ENCODE measurements at regions not wholly inside any gene's neighbourhood (a gene's known extent, or its start where the extent isn't known, plus 50 kb on each side); places are given as distances from the start of the nearest gene placed in this dataset.

DNA sequence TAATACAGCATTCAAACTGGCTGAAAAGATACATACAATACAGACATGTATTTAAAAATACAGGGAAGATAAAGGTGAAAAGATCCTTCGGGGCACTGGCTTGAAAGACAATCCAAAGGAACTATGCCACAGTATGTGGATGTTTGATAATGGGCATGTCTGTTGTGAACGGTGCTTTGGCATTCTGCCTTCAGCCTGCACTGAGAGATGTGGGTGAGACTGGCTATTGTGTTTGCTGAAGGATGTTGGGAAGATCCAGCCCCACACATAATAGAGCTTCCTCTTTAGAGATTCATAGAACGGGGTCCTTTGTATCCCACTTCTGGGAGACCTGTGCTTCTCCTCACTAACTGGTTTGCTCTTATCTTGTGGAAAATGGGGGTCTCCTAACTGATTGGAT lies 65.1 kb upstream of the CXCR4 start:
- WGBS, 2 donors: 24 to 36% methylated on average over 3 of the region's 3 CpGs
- no peak overlapping the region for H3K4me3 ChIP-seq
- no peaks in the 10 kb centered on the region for H3K27me3 ChIP-seq
- TF ChIP-seq POLR2A (IDR thresholded peaks at IDR 0.05) (no peak), EP300 (IDR thresholded peaks at IDR 0.05) (no peak)
- TF ChIP-seq, protein P1, sequence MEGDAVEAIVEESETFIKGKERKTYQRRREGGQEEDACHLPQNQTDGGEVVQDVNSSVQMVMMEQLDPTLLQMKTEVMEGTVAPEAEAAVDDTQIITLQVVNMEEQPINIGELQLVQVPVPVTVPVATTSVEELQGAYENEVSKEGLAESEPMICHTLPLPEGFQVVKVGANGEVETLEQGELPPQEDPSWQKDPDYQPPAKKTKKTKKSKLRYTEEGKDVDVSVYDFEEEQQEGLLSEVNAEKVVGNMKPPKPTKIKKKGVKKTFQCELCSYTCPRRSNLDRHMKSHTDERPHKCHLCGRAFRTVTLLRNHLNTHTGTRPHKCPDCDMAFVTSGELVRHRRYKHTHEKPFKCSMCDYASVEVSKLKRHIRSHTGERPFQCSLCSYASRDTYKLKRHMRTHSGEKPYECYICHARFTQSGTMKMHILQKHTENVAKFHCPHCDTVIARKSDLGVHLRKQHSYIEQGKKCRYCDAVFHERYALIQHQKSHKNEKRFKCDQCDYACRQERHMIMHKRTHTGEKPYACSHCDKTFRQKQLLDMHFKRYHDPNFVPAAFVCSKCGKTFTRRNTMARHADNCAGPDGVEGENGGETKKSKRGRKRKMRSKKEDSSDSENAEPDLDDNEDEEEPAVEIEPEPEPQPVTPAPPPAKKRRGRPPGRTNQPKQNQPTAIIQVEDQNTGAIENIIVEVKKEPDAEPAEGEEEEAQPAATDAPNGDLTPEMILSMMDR (IDR thresholded peaks at IDR 0.05): no peak
- H3K4me1 ChIP-seq: no peaks in the 10 kb centered on the region
- H3K9me3 ChIP-seq: peaks cover 0 to 13% (median 0%) of the 10 kb centered on the region in 4 donors
- no peaks in the 10 kb centered on the region for H3K36me3 ChIP-seq
- DNase-seq (ENCODE audit: low spot score in 2 of 2): no peak
- no peak overlapping the region for H3K27ac ChIP-seq

DNA sequence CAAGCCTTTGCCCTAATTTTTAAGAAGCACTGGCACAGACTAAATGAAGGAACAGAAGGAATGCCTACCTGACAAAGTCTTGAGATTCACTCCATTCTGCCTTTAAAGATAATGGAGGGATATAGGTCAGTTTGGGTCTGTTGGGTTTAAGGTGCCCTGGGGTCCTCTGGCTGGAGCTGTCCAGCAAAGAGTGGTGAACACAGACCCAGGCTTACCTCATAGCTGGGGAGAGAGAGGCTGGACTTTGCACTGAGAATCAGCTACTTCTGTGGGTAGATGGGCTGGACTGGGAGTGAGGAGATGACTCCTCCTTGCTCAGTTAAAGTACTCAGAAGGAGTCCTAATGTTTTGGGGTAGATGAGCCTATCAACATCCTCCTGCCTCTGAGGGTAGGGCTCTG lies 64.4 kb upstream of the CXCR4 start:
- no peak for DNase-seq (ENCODE audit: low spot score in 2 of 2)
- no peaks in the 10 kb centered on the region for H3K27me3 ChIP-seq

DNA sequence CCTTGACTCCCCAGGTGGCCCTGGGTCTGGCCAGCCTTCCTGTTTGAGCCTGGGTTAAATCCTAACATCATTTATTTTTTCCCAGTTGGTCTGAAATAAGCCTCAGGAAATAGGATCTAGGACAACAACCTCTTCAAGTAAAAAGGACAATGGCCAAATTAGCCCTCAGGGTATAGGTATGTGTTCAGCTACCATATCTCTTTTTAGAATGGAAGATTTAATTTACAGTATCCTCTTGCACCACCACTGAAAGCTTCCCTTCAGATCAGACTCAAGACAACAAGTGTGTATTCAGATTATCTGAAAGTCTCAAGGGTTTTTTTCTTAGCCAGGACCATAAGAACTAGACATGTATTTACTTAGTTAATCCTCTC lies 61.6 kb upstream of the CXCR4 start:
- no peaks in the 10 kb centered on the region for H3K36me3 ChIP-seq
- no peak overlapping the region for H3K27ac ChIP-seq
- DNase-seq (ENCODE audit: low spot score in 2 of 2): no peak
- H3K27me3 ChIP-seq: no peaks in the 10 kb centered on the region
- H3K9me3 ChIP-seq: peaks cover 0 to 13% (median 0%) of the 10 kb centered on the region in 4 donors
- no peaks in the 10 kb centered on the region for H3K4me1 ChIP-seq
- no peak overlapping the region for H3K4me3 ChIP-seq
- TF ChIP-seq, protein P1 (IDR thresholded peaks at IDR 0.05): no peak
- TF ChIP-seq EP300 (IDR thresholded peaks at IDR 0.05): no peak
- TF ChIP-seq POLR2A (IDR thresholded peaks at IDR 0.05): no peak

More for the DNA sequence above, 64.4 kb upstream of the CXCR4 start:
- no peaks in the 10 kb centered on the region for H3K4me1 ChIP-seq
- no peak overlapping the region for H3K4me3 ChIP-seq
- peaks cover 0 to 13% (median 0%) of the 10 kb centered on the region in 4 donors for H3K9me3 ChIP-seq
- TF ChIP-seq, protein P1 (IDR thresholded peaks at IDR 0.05): no peak
- TF ChIP-seq POLR2A (IDR thresholded peaks at IDR 0.05) (no peak), EP300 (IDR thresholded peaks at IDR 0.05) (no peak)
- H3K27ac ChIP-seq: no peak overlapping the region
- H3K36me3 ChIP-seq: no peaks in the 10 kb centered on the region

DNA sequence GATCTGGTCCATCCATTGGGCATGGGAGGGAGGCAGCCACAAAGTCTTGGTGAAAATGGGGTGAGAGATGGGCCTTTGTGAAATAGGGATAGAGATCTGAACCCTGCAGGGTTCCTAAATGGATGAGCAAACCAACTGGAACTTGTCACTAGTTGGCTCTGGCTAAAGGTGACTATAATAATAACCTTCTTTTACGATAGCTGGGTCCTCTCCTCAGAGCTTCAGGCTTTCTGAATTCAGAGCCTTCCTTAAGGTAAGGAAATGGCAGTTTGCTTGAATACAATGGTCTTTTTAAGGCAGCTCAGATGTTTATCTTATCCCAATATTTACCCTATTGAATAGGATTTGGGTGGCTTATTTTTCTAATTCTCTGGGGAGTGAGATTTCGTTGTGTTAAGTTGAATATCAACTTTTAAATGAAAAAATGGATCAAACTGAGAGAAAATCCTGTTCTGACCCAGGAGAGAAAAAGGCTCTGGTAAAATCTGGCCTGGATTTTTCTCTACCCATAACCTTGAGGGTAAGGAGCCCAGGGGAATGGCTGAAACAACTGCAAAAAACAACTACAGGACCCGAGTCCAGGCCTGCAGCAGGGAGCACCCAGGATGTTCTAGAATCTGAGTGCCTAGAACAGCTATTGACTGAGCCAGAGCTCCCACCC lies 61.1 kb upstream of the CXCR4 start:
- no peak overlapping the region for H3K27ac ChIP-seq
- no peak for TF ChIP-seq EP300 (IDR thresholded peaks at IDR 0.05)
- TF ChIP-seq, protein P1 (IDR thresholded peaks at IDR 0.05): no peak
- no peak for TF ChIP-seq POLR2A (IDR thresholded peaks at IDR 0.05)
- peaks cover 0 to 13% (median 0%) of the 10 kb centered on the region in 4 donors for H3K9me3 ChIP-seq
- no peaks in the 10 kb centered on the region for H3K36me3 ChIP-seq
- no peak for DNase-seq (ENCODE audit: low spot score in 2 of 2)
- H3K4me1 ChIP-seq: peaks cover 0 to 2% (median 0%) of the 10 kb centered on the region in 4 donors
- 53 to 59% methylated on average over 3 of the region's 3 CpGs for WGBS, 2 donors
- H3K27me3 ChIP-seq: no peaks in the 10 kb centered on the region
- no peak overlapping the region for H3K4me3 ChIP-seq

DNA sequence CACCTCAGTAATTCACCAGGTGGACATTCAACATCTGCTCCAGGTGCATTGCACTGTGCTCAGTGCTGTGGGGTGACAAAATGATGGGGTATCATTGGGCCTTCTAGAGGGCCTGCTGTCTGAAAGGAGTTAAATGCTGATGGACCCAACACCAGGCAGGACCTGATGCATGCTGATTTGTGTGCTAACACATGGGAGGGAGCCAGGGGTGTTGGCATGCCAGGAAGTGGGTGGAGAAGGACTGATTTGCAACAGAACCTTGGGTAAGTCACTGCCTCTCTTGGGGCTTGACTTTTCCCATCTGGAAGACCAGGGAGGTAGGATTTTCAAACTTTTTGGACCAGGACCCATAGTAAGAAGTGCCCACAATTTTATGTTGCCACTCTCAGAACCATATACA lies 57.9 kb upstream of the CXCR4 start:
- DNase-seq (ENCODE audit: low spot score in 2 of 2): no peak
- Histone ChIP-seq H3K27ac (no peak overlapping the region), H3K9me3 (peaks cover 0 to 9% (median 0%) of the 10 kb centered on the region in 4 donors), H3K36me3 (no peaks in the 10 kb centered on the region), H3K4me1 (peaks cover 0 to 6% (median 0%) of the 10 kb centered on the region in 4 donors), H3K4me3 (no peak overlapping the region), H3K27me3 (no peaks in the 10 kb centered on the region)
- no peak for TF ChIP-seq POLR2A (IDR thresholded peaks at IDR 0.05)
- no peak for TF ChIP-seq EP300 (IDR thresholded peaks at IDR 0.05)
- TF ChIP-seq, protein P1 (IDR thresholded peaks at IDR 0.05): no peak

All from tibial nerve (tissue), 4 donors.